Activated CD4-positive, alpha-beta T cell treated with anti-CD3 and anti-CD28 coated beads, Interleukin-2, amount 10 ng/mL, durations not matched to agents 24 days and 14 days (primary cell): ENCODE measurements at regions not wholly inside any gene's neighbourhood (a gene's known extent, or its start where the extent isn't known, plus 50 kb on each side); places are given as distances from the start of the nearest gene placed in this dataset.

ENCODE experiments used
- DNase-seq: peaks from one replicate; pipeline ENCODE4 v3.0.0; 2022
- H3K27ac Mint-ChIP-seq: one replicate; pipeline ENCODE4 v1.8.0; 2022; ENCODE audit warnings: mild to moderate bottlenecking, mixed read lengths
- H3K27me3 Mint-ChIP-seq: one replicate; pipeline ENCODE4 v1.8.0; 2022; ENCODE audit warnings: mixed read lengths
- H3K36me3 Mint-ChIP-seq: one replicate; pipeline ENCODE4 v1.8.0; 2022; ENCODE audit warnings: low read depth, mild to moderate bottlenecking, mixed read lengths
- H3K4me1 Mint-ChIP-seq: one replicate; pipeline ENCODE4 v1.8.0; 2021; ENCODE audit warnings: mixed read lengths
- H3K4me3 Mint-ChIP-seq: one replicate; pipeline ENCODE4 v1.8.0; 2022; ENCODE audit warnings: mild to moderate bottlenecking, moderate library complexity, mixed read lengths
- H3K9me3 Mint-ChIP-seq: one replicate; pipeline ENCODE4 v1.8.0; 2021; ENCODE audit warnings: mixed read lengths
- intact Hi-C: fragments of 100-400 bp; cut with micrococcal nuclease; formaldehyde crosslinking; loops from one replicate; pipeline ENCODE4 v1.15.1; 2023

- Mint-ChIP-seq H3K4me3 (no peak overlapping the region), H3K27me3 (peaks cover 20% of the 10 kb centered on the region), H3K36me3 (peaks cover 3% of the 10 kb centered on the region), H3K4me1 (no peaks in the 10 kb centered on the region), H3K9me3 (peaks cover 6% of the 10 kb centered on the region), H3K27ac (no peak overlapping the region)
- intact Hi-C loops = no loop called here
- no peak for DNase-seq
Measured at GRCh38 chr6:5946701-5947100, 60.0 kb downstream of the NRN1 start.

- H3K36me3 Mint-ChIP-seq = peaks cover 3% of the 10 kb centered on the region
- H3K27me3 Mint-ChIP-seq = peaks cover 15% of the 10 kb centered on the region
- no peak overlapping the region for H3K27ac Mint-ChIP-seq
- no peaks in the 10 kb centered on the region for H3K4me1 Mint-ChIP-seq
- no peak for DNase-seq
- H3K9me3 Mint-ChIP-seq = peaks cover 6% of the 10 kb centered on the region
- no peak overlapping the region for H3K4me3 Mint-ChIP-seq
- intact Hi-C loops = no loop called here
Measured at GRCh38 chr6:5946181-5946580, 60.5 kb downstream of the NRN1 start.

GRCh38 chr6:5943591-5943990 is 63.1 kb downstream of the NRN1 start:
- DNase-seq = no peak
- H3K27me3 Mint-ChIP-seq = peaks cover 8% of the 10 kb centered on the region
- intact Hi-C loops = no loop called here

GRCh38 chr6:5942591-5942990 is 64.1 kb downstream of the NRN1 start:
- Mint-ChIP-seq H3K4me3 (no peak overlapping the region), H3K27me3 (peaks cover 4% of the 10 kb centered on the region), H3K9me3 (peaks cover 6% of the 10 kb centered on the region), H3K4me1 (no peaks in the 10 kb centered on the region), H3K27ac (no peak overlapping the region), H3K36me3 (peaks cover 3% of the 10 kb centered on the region)
- no peak for DNase-seq
- intact Hi-C loops = no loop called here

More at GRCh38 chr6:5943591-5943990, 63.1 kb downstream of the NRN1 start:
- Mint-ChIP-seq H3K4me3 (no peak overlapping the region), H3K27ac (no peak overlapping the region), H3K36me3 (peaks cover 3% of the 10 kb centered on the region), H3K4me1 (no peaks in the 10 kb centered on the region), H3K9me3 (peaks cover 6% of the 10 kb centered on the region)

GRCh38 chr6:5941188-5941587 is 65.5 kb downstream of the NRN1 start:
- Mint-ChIP-seq H3K27me3 (peaks cover 5% of the 10 kb centered on the region), H3K4me1 (no peaks in the 10 kb centered on the region), H3K36me3 (peaks cover 3% of the 10 kb centered on the region), H3K27ac (no peak overlapping the region), H3K9me3 (peaks cover 6% of the 10 kb centered on the region), H3K4me3 (no peak overlapping the region)
- intact Hi-C loops = no loop called here
- DNase-seq = no peak

DNA sequence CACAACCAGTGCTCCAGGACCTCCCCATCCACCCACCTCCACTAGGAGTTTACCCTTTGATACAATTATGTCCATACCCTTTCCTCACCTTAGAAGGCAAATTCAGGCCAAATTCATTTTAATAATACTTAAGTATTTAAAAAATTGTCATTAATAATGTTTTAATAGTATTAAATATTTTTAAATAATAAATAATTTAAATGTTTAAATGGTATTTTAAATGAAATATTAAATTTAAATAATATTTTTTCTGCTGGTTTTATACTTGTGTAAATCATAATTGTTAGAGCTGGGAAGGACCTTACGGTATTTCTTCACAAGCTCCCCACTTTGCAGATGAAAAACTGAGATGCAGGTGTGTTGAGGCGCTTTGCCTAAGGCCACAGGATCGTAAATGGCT is 67.8 kb downstream of the NRN1 start:
- Mint-ChIP-seq H3K27me3 (peaks cover 18% of the 10 kb centered on the region), H3K4me1 (no peaks in the 10 kb centered on the region), H3K27ac (no peak overlapping the region), H3K36me3 (peaks cover 3% of the 10 kb centered on the region), H3K4me3 (no peak overlapping the region), H3K9me3 (peaks cover 6% of the 10 kb centered on the region)
- DNase-seq = no peak
- intact Hi-C loops = no loop called here

DNA sequence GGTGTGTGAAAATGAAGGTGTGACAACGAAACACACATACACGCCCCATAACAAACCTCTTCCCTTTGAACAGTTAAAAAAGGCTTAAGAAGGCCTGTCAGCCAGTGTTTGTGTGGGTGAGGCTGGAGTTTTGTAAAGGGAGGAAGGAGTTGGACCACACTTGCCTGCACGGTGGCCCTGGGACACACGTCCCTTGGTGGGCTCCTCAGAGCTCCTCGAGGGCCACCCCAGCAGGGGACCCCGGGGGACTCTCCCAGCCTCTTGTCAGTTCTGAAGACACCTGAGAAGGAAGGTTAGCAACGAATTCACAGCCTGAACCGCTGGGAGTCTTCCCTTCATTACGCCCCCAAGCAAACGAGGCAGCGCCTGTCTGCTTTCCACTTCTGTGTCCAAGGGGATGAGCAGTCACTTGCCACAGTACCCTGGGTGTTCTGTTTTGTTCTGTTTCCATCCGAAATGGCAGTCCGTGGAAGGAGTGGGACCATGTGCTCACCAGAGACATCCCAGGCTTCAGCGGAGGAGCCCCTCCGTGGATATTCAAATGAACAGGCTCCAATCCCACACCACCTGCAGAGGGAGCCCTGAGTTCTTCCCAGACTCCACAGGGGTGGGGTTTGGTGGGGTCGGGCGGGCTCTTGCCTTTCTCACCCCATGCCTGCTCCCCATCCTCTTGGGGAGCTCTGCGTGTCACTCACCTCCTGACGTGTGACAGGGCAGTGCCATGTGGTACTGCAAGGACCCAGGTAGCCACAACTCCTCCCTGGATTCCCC is 68.6 kb downstream of the NRN1 start:
- Mint-ChIP-seq H3K27me3 (peaks cover 22% of the 10 kb centered on the region), H3K27ac (no peak overlapping the region), H3K4me3 (no peak overlapping the region), H3K36me3 (no peaks in the 10 kb centered on the region), H3K4me1 (no peaks in the 10 kb centered on the region), H3K9me3 (peaks cover under 1% of the 10 kb centered on the region)
- intact Hi-C loops = no loop called here
- no peak for DNase-seq

GRCh38 chr6:5937169-5937909 is 69.4 kb downstream of the NRN1 start:
- no peak for DNase-seq
- Mint-ChIP-seq H3K27me3 (peaks cover 29% of the 10 kb centered on the region), H3K4me3 (no peak overlapping the region), H3K9me3 (no peaks in the 10 kb centered on the region), H3K36me3 (no peaks in the 10 kb centered on the region), H3K4me1 (no peaks in the 10 kb centered on the region), H3K27ac (no peak overlapping the region)
- intact Hi-C loops = no loop called here

DNA sequence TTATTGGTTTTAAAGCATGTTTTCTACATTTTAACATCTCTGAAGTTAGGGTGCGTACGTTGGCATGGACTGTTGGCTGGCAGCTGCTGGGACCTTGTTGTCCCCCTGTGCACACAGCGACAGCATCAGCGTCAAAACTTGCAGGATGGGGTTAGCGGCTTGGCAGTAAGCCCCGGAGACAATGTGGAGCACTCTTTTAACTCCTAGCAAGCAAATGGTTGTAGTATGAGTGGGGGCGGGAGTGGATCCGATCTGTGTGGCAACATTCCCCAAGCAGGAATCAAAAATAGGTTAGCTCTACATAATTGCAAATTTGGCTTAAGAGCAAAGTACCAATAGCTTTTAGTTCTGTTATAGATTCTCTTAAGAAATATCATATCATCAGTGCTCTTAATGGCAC is 70.1 kb downstream of the NRN1 start:
- Mint-ChIP-seq H3K27ac (no peak overlapping the region), H3K27me3 (peaks cover 33% of the 10 kb centered on the region), H3K4me1 (no peaks in the 10 kb centered on the region), H3K9me3 (no peaks in the 10 kb centered on the region), H3K36me3 (no peaks in the 10 kb centered on the region), H3K4me3 (no peak overlapping the region)
- intact Hi-C loops = no loop called here
- DNase-seq = no peak

DNA sequence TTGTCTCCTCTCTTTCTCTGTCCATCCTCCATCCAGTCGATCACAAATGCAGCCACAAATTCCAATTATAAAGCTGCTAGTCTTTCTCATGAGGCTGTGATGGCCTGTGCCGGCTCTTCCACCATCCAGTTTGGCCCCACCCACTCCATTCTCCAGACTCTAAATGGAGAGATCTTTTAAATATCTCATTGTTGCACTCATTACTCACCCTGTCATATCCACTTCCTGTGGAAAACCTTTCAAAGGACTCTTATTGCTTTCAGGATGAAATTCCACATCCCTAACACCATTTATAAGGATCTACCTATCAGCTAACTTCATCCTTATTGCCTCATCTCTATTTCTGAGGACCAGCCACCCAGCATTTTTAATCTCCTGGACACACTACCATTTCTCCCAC is 70.6 kb downstream of the NRN1 start:
- DNase-seq = no peak
- intact Hi-C loops = no loop called here
- Mint-ChIP-seq H3K9me3 (no peaks in the 10 kb centered on the region), H3K27me3 (peaks cover 35% of the 10 kb centered on the region), H3K27ac (no peak overlapping the region), H3K4me1 (no peaks in the 10 kb centered on the region), H3K36me3 (no peaks in the 10 kb centered on the region), H3K4me3 (no peak overlapping the region)

DNA sequence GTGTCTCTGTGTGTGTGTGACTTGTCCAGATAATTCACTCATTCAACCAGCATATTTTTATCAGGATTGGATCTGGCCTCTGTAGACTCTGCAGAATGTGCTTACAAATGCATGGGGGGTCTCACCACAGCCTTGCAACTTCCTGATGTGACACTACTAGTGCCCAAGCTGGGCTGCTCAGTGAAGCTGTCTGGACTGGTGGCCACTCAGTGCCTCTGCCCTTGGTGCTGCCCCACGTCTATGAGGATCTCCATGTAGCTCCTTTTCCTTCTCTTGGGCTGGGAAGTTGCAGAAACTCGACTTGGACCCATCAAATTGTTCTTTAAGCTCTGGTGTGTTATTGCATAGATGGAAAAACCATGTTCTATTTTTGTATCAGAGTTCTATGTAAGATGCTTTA is 75.8 kb downstream of the NRN1 start:
- intact Hi-C loops = no loop called here
- Mint-ChIP-seq H3K27me3 (peaks cover 30% of the 10 kb centered on the region), H3K4me3 (no peak overlapping the region), H3K9me3 (no peaks in the 10 kb centered on the region), H3K4me1 (peaks cover 1% of the 10 kb centered on the region), H3K36me3 (no peaks in the 10 kb centered on the region), H3K27ac (no peak overlapping the region)
- no peak for DNase-seq

- no peaks in the 10 kb centered on the region for H3K36me3 Mint-ChIP-seq
- no peak for DNase-seq
- peaks cover 28% of the 10 kb centered on the region for H3K27me3 Mint-ChIP-seq
- H3K27ac Mint-ChIP-seq = no peak overlapping the region
- no peak overlapping the region for H3K4me3 Mint-ChIP-seq
- intact Hi-C loops = no loop called here
- H3K4me1 Mint-ChIP-seq = peaks cover 1% of the 10 kb centered on the region
- H3K9me3 Mint-ChIP-seq = peaks cover 2% of the 10 kb centered on the region
Measured at GRCh38 chr6:5930143-5930770, 76.5 kb downstream of the NRN1 start.

GRCh38 chr6:5923840-5924239 is 82.9 kb downstream of the NRN1 start:
- Mint-ChIP-seq H3K9me3 (peaks cover 13% of the 10 kb centered on the region), H3K36me3 (no peaks in the 10 kb centered on the region), H3K4me3 (no peak overlapping the region), H3K27ac (no peak overlapping the region), H3K27me3 (peaks cover 11% of the 10 kb centered on the region), H3K4me1 (no peaks in the 10 kb centered on the region)
- intact Hi-C loops = no loop called here
- no peak for DNase-seq

- no peaks in the 10 kb centered on the region for H3K36me3 Mint-ChIP-seq
- H3K4me3 Mint-ChIP-seq = no peak overlapping the region
- DNase-seq = no peak
- intact Hi-C loops = no loop called here
- no peak overlapping the region for H3K27ac Mint-ChIP-seq
- no peaks in the 10 kb centered on the region for H3K4me1 Mint-ChIP-seq
- H3K27me3 Mint-ChIP-seq = peaks cover 12% of the 10 kb centered on the region
- peaks cover 13% of the 10 kb centered on the region for H3K9me3 Mint-ChIP-seq
Measured at GRCh38 chr6:5922230-5922629, 84.5 kb downstream of the NRN1 start.
